ENCODE measurements at regions not wholly inside any gene's neighbourhood (a gene's known extent, or its start where the extent isn't known, plus 50 kb on each side); places are given as distances from the start of the nearest gene placed in this dataset.

DNA sequence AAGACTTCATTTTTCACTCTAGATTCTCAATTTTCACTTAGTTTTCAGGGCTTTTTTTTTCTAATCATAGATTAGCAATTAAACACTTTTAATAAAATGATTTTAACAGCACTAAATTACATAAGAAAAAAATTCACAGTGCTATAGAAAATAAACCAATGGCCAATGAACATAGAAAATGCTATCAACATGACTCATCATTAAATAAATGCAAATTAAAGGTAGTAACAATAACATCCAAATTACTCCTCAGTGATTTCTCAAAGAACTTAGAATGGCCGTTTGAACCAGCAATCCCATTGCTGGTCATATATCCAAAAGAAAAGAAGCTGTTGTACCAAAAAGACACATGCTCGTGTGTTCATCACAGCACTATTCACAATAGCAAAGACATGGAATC, 1058.9 kb downstream of the UQCRFS1 start:
- H3K4me3 ChIP-seq (replicated peaks; ENCODE audit: insufficient read depth, low read length): no peak overlapping the region
- no peaks in the 10 kb centered on the region for H3K27me3 ChIP-seq (ENCODE audit: insufficient read depth, poor library complexity, severe bottlenecking)
- TF ChIP-seq GABPA (IDR thresholded peaks at IDR 0.05; ENCODE audit: low read depth) (no peak), POLR2AphosphoS5 (IDR thresholded peaks at IDR 0.05; ENCODE audit: low read depth) (no peak), SPI1 (IDR thresholded peaks at IDR 0.05; ENCODE audit: borderline replicate concordance, low read depth) (no peak)
- TF ChIP-seq, protein P1, sequence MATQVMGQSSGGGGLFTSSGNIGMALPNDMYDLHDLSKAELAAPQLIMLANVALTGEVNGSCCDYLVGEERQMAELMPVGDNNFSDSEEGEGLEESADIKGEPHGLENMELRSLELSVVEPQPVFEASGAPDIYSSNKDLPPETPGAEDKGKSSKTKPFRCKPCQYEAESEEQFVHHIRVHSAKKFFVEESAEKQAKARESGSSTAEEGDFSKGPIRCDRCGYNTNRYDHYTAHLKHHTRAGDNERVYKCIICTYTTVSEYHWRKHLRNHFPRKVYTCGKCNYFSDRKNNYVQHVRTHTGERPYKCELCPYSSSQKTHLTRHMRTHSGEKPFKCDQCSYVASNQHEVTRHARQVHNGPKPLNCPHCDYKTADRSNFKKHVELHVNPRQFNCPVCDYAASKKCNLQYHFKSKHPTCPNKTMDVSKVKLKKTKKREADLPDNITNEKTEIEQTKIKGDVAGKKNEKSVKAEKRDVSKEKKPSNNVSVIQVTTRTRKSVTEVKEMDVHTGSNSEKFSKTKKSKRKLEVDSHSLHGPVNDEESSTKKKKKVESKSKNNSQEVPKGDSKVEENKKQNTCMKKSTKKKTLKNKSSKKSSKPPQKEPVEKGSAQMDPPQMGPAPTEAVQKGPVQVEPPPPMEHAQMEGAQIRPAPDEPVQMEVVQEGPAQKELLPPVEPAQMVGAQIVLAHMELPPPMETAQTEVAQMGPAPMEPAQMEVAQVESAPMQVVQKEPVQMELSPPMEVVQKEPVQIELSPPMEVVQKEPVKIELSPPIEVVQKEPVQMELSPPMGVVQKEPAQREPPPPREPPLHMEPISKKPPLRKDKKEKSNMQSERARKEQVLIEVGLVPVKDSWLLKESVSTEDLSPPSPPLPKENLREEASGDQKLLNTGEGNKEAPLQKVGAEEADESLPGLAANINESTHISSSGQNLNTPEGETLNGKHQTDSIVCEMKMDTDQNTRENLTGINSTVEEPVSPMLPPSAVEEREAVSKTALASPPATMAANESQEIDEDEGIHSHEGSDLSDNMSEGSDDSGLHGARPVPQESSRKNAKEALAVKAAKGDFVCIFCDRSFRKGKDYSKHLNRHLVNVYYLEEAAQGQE (IDR thresholded peaks at IDR 0.05; ENCODE audit: insufficient replicate concordance, low read depth): no peak
- TF ChIP-seq, protein P2, sequence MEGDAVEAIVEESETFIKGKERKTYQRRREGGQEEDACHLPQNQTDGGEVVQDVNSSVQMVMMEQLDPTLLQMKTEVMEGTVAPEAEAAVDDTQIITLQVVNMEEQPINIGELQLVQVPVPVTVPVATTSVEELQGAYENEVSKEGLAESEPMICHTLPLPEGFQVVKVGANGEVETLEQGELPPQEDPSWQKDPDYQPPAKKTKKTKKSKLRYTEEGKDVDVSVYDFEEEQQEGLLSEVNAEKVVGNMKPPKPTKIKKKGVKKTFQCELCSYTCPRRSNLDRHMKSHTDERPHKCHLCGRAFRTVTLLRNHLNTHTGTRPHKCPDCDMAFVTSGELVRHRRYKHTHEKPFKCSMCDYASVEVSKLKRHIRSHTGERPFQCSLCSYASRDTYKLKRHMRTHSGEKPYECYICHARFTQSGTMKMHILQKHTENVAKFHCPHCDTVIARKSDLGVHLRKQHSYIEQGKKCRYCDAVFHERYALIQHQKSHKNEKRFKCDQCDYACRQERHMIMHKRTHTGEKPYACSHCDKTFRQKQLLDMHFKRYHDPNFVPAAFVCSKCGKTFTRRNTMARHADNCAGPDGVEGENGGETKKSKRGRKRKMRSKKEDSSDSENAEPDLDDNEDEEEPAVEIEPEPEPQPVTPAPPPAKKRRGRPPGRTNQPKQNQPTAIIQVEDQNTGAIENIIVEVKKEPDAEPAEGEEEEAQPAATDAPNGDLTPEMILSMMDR (IDR thresholded peaks at IDR 0.05; ENCODE audit: insufficient read depth, low read length): no peak
- DNase-seq (ENCODE audit: low read depth in 1 of 2, low spot score in 1 of 2): no peak
- no peak overlapping the region for H3K27ac ChIP-seq (replicated peaks)

DNA sequence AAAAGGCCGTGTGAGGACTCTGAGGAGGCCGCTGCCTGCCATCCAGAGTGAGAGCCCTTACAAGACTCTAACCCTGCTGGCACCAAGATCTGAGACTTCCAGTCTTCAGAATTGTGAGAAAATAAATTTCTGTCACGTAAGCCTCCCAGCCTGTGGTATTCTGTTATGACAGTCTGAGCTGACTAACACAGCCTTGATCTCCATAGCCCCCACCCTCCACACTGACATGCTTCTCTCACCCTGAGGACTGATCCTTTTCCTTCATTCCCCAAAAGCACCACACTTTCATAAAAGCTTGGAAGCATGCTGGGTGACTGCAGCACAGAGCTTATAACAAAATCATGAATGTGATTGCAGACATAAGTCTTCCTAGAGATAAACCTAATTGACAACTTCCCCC, 1059.8 kb downstream of the UQCRFS1 start:
- TF ChIP-seq, protein P2 (IDR thresholded peaks at IDR 0.05; ENCODE audit: insufficient read depth, low read length): no peak
- no peak for TF ChIP-seq SPI1 (IDR thresholded peaks at IDR 0.05; ENCODE audit: borderline replicate concordance, low read depth)
- TF ChIP-seq GABPA (IDR thresholded peaks at IDR 0.05; ENCODE audit: low read depth): no peak
- TF ChIP-seq, protein P1 (IDR thresholded peaks at IDR 0.05; ENCODE audit: insufficient replicate concordance, low read depth): no peak
- no peak for TF ChIP-seq POLR2AphosphoS5 (IDR thresholded peaks at IDR 0.05; ENCODE audit: low read depth)
- no peak overlapping the region for H3K27ac ChIP-seq (replicated peaks)
- no peak overlapping the region for H3K4me3 ChIP-seq (replicated peaks; ENCODE audit: insufficient read depth, low read length)
- H3K27me3 ChIP-seq (ENCODE audit: insufficient read depth, poor library complexity, severe bottlenecking): no peaks in the 10 kb centered on the region
- DNase-seq (ENCODE audit: low read depth in 1 of 2, low spot score in 1 of 2): no peak

DNA sequence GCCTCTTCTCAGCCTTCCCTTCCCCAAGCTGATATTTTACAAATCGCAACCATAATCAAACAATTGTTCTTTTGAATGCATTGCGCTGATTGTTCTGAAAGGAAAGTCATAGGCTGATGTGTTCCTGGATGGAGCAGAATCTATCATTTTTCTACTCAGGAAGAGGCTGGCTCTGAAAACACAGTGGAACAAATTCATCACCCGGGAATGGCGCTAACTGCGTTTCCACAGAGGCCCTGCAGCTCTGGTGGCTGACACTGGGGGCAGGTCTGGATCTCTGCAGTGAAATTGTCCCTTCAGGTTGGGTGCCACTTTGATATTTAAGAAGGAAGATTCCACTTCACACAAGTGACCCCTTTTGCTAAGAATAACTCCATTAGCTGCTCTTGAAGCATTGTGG, 1060.8 kb downstream of the UQCRFS1 start:
- H3K27me3 ChIP-seq (ENCODE audit: insufficient read depth, poor library complexity, severe bottlenecking): no peaks in the 10 kb centered on the region
- DNase-seq (ENCODE audit: low read depth in 1 of 2, low spot score in 1 of 2): no peak
- TF ChIP-seq POLR2AphosphoS5 (IDR thresholded peaks at IDR 0.05; ENCODE audit: low read depth) (no peak), SPI1 (IDR thresholded peaks at IDR 0.05; ENCODE audit: borderline replicate concordance, low read depth) (no peak), GABPA (IDR thresholded peaks at IDR 0.05; ENCODE audit: low read depth) (no peak)
- TF ChIP-seq, protein P1 (IDR thresholded peaks at IDR 0.05; ENCODE audit: insufficient replicate concordance, low read depth): no peak
- TF ChIP-seq, protein P2 (IDR thresholded peaks at IDR 0.05; ENCODE audit: insufficient read depth, low read length): no peak
- no peak overlapping the region for H3K4me3 ChIP-seq (replicated peaks; ENCODE audit: insufficient read depth, low read length)
- no peak overlapping the region for H3K27ac ChIP-seq (replicated peaks)
